GM12878 (cell line): ENCODE measurements at regions not wholly inside any gene's neighbourhood (a gene's known extent, or its start where the extent isn't known, plus 50 kb on each side); places are given as distances from the start of the nearest gene placed in this dataset.

Experiments
- ATAC-seq: fragments of 200-7000 bp; cut with Tn5 transposase; 3 replicates; pipeline ENCODE4 v1.9.1; 2020; ENCODE audit warnings: mild to moderate bottlenecking, moderate library complexity
- BruUV-seq: library from RNA; stranded (reverse); fragments of 400-500 nt; replicated peaks from 2 replicates; lab custom pipeline; 2021; lab: Mats Ljungman, UMichigan
- CTCF ChIA-PET: fragments of 300-600 bp; sonication (Branson Sonifier 250); formaldehyde crosslinking; extraction: SDS; loops from one replicate; lab custom pipeline; 2021; ENCODE audit warnings: inconsistent platforms; lab: Yijun Ruan, JAX
- POLR2A ChIA-PET: fragments of 350-600 bp; formaldehyde crosslinking; extraction: SDS; loops from one replicate; lab custom pipeline; 2021; ENCODE audit warnings: inconsistent platforms; lab: Charles Lee
- RAD21 ChIA-PET: fragments of 300-600 bp; sonication (Branson Sonifier 250); formaldehyde crosslinking; loops from one replicate; lab custom pipeline; 2023; ENCODE audit warnings: antibody characterized with exemption; ENCODE audit not compliant: unreplicated experiment; lab: Charles Lee
- SMC1A ChIA-PET: fragments of 300-600 bp; sonication (Branson Sonifier 250); formaldehyde crosslinking; loops from one replicate; lab custom pipeline; 2023; ENCODE audit not compliant: unreplicated experiment, uncharacterized antibody; lab: Charles Lee
- DNase-seq: peaks from one replicate; pipeline ENCODE4 v3.0.0-alpha.2; 2011; ENCODE audit warnings: low read depth, low spot score
- FAIRE-seq: peaks from 3 replicates; lab custom pipeline; 2011; peaks lifted over from hg19 to GRCh38; lab: Jason Lieb, UNC
- H2AFZ ChIP-seq: 2 replicates; pipeline ENCODE4 v1.6.0; 2011; ENCODE audit warnings: low read depth, low read length, control low read depth; ENCODE audit not compliant: control insufficient read depth
- H3K27ac ChIP-seq: 2 replicates; pipeline ENCODE4 v1.5.1; 2011; ENCODE audit warnings: control low read depth; ENCODE audit not compliant: control insufficient read depth, insufficient read depth
- H3K27me3 ChIP-seq, 2 experiments: replicated peaks in 1 of 2; 2 replicates each; pipeline versions ENCODE4 v1.6.0 to v1.6.1; 2011; ENCODE audit warnings: low read length in 1 of 2; ENCODE audit not compliant: control insufficient read depth in 2 of 2, insufficient read depth in 2 of 2
- H3K36me3 ChIP-seq, 2 experiments: 2 replicates each; pipeline ENCODE4 v1.5.1; 2011; ENCODE audit warnings: low read length in 1 of 2; ENCODE audit not compliant: control insufficient read depth in 2 of 2, insufficient read depth in 2 of 2
- H3K4me1 ChIP-seq: 2 replicates; pipeline ENCODE4 v1.6.1; 2011; ENCODE audit warnings: mild to moderate bottlenecking, low read length, moderate library complexity, mixed read lengths; ENCODE audit not compliant: control insufficient read depth, insufficient read depth
- H3K4me2 ChIP-seq: 2 replicates; pipeline ENCODE4 v1.6.0; 2011; ENCODE audit warnings: control low read depth; ENCODE audit not compliant: control insufficient read depth, insufficient read depth
- H3K4me3 ChIP-seq: fragments of 200-600 bp; sonication (generic); 2 replicates; pipeline ENCODE4 v1.5.1; 2016
- H3K79me2 ChIP-seq: 2 replicates; pipeline ENCODE4 v1.6.0; 2011; ENCODE audit warnings: low read length; ENCODE audit not compliant: control insufficient read depth, insufficient read depth
- H3K9ac ChIP-seq: 2 replicates; pipeline ENCODE4 v1.8.0; 2011; ENCODE audit warnings: low read length, control low read depth, mixed read lengths; ENCODE audit not compliant: control insufficient read depth, insufficient read depth
- H3K9me3 ChIP-seq: replicated peaks from 3 replicates; pipeline ENCODE4 v1.5.1; 2011; ENCODE audit warnings: mild to moderate bottlenecking, low read length; ENCODE audit not compliant: control insufficient read depth, insufficient read depth
- H4K20me1 ChIP-seq: 2 replicates; pipeline ENCODE4 v1.6.0; 2011; ENCODE audit not compliant: control insufficient read depth, insufficient read depth
- CTCF ChIP-seq, 3 experiments: IDR thresholded peaks in 2 of 3; conservative IDR thresholded peaks in 1 of 3; 2 replicates each; pipeline ENCODE4 v1.5.1; 2011; ENCODE audit warnings: low read depth in 3 of 3, low read length in 3 of 3, mild to moderate bottlenecking in 3 of 3, control low read depth in 2 of 3, moderate library complexity in 2 of 3, inconsistent platforms in 1 of 3, mixed read lengths in 1 of 3; ENCODE audit not compliant: control insufficient read depth in 2 of 3, insufficient read depth in 1 of 3; ENCODE audit errors: extremely low read depth in 1 of 3
- FOS ChIP-seq: IDR thresholded peaks from 3 replicates; pipeline ENCODE4 v1.6.1; 2011; ENCODE audit warnings: borderline replicate concordance; ENCODE audit not compliant: insufficient read length; ENCODE audit errors: extremely low read depth
- POU2F2 ChIP-seq: IDR thresholded peaks from 3 replicates; pipeline ENCODE4 v1.6.1; 2011; ENCODE audit warnings: low read depth, mild to moderate bottlenecking, low read length, borderline replicate concordance
- WGBS: methylation state at CpG from one replicate; pipeline ENCODE4 v1.1.6; 2016; ENCODE audit warnings: low lambda C conversion rate; ENCODE audit not compliant: insufficient replicate concordance, insufficient coverage; ENCODE audit errors: missing lambda C conversion rate; 5-methylcytosine and 5-hydroxymethylcytosine counted together
- in situ Hi-C: fragments of 300-500 bp; cut with MboI; formaldehyde crosslinking; loops from 9 replicates; pipeline ENCODE4 v1.14.3; 2018; ENCODE audit warnings: mixed read lengths
- intact Hi-C: fragments of 100-400 bp; cut with micrococcal nuclease; formaldehyde crosslinking; loops from one replicate; pipeline ENCODE4 v1.14.2; 2022; ENCODE audit not compliant: unreplicated experiment

GRCh38 chr22:26904483-26904882 lies 247.1 kb downstream of the MIAT start:
- CTCF ChIA-PET: no interaction called here
- no peaks in the 10 kb centered on the region for H3K36me3 ChIP-seq
- no peak overlapping the region for H2AFZ ChIP-seq
- no peak overlapping the region for H3K27ac ChIP-seq
- no peak for FAIRE-seq
- POLR2A ChIA-PET: no interaction called here
- H3K4me3 ChIP-seq: no peak overlapping the region
- no peak for ATAC-seq
- in situ Hi-C loops: no loop called here
- H4K20me1 ChIP-seq: no peaks in the 10 kb centered on the region
- TF ChIP-seq FOS: no peak
- H3K79me2 ChIP-seq: no peaks in the 10 kb centered on the region
- intact Hi-C loops: no loop called here
- RAD21 ChIA-PET: no interaction called here
- 0% methylated on average over 3 of the region's 3 CpGs for WGBS
- DNase-seq: no peak
- H3K4me2 ChIP-seq: no peak overlapping the region
- no peaks in the 10 kb centered on the region; the same call in 2 of the 3 replicates for H3K9me3 ChIP-seq
- SMC1A ChIA-PET: no interaction called here
- BruUV-seq: no TSS peak
- H3K4me1 ChIP-seq: no peaks in the 10 kb centered on the region
- H3K9ac ChIP-seq: no peak overlapping the region
- H3K27me3 ChIP-seq: peaks cover 2 to 6% of the 10 kb centered on the region in 2 experiments; a peak in 3 of 4 replicates

GRCh38 chr22:26905076-26905475 lies 247.7 kb downstream of the MIAT start:
- H3K36me3 ChIP-seq: no peaks in the 10 kb centered on the region
- in situ Hi-C loops: no loop called here
- H3K27ac ChIP-seq: no peak overlapping the region
- H2AFZ ChIP-seq: no peak overlapping the region
- ChIA-PET CTCF (no interaction called here), SMC1A (no interaction called here), POLR2A (no interaction called here), RAD21 (no interaction called here)
- DNase-seq (no peak), ATAC-seq (no peak), FAIRE-seq (no peak)
- no peak overlapping the region for H3K4me2 ChIP-seq
- H3K4me1 ChIP-seq: no peaks in the 10 kb centered on the region
- peaks cover 2 to 6% of the 10 kb centered on the region in 2 experiments; a peak in 3 of 4 replicates for H3K27me3 ChIP-seq
- H4K20me1 ChIP-seq: no peaks in the 10 kb centered on the region
- no peaks in the 10 kb centered on the region for H3K79me2 ChIP-seq
- intact Hi-C loops: no loop called here
- H3K4me3 ChIP-seq: no peak overlapping the region
- H3K9me3 ChIP-seq: no peaks in the 10 kb centered on the region; the same call in 2 of the 3 replicates
- no TSS peak for BruUV-seq
- WGBS: 2% methylated on average over 3 of the region's 3 CpGs
- H3K9ac ChIP-seq: no peak overlapping the region
- TF ChIP-seq POU2F2 (no peak), CTCF (IDR thresholded peaks at IDR 0.05 in 2 of 3, conservative IDR thresholded peaks at IDR 0.05 in 1 of 3; ENCODE audit: control insufficient read depth in 2 of 3, extremely low read depth in 1 of 3, insufficient read depth in 1 of 3, low read depth in 3 of 3, low read length in 3 of 3) (no peak)
